GM21526 (cell line): ENCODE measurements at regions not wholly inside any gene's neighbourhood (a gene's known extent, or its start where the extent isn't known, plus 50 kb on each side); places are given as distances from the start of the nearest gene placed in this dataset.

Source experiments
- ATAC-seq: cut with Tn5 transposase; IDR thresholded peaks from one replicate; pipeline ENCODE4 v1.9.1; 2021; ENCODE audit warnings: moderate library complexity; ENCODE audit not compliant: unreplicated experiment, low FRiP score

DNA sequence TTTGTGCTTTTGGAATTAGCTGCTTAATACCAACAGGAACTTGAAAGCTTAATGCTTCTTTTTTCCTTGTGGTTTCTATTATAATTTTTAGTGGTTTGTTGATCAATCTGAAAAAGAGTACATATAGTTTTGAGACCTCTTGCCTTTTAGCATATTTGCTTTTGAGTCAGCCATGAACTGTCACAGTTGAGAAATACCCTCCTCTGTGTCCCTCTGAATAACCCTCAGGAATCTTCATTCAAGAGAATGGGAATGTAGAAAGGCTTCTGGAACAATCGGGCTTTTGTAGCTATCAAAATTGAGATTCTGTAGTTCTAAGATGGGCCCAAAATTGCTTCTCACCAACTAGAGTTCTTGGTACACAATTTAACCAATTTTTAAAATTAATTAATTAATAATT lies 451.1 kb upstream of the TRIB2 start:
- no peak for ATAC-seq

DNA sequence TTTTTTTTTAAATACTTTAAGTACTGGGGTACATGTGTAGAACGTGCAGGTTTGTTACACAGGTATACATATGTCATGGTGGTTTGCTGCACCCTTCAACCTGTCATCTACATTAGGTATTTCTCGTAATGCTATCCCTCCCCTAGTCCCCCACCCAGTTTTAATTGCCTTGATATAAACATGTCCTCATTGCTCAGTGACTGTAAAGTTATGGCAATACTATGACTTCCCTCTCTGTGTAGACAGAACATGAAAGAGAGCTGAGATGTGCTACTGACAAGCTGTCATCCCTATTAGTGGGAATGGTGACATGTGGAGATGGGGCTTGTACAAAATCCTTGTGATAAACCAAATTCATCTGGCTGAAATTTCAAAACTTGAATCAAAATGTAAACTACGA lies 449.7 kb upstream of the TRIB2 start:
- no peak for ATAC-seq

DNA sequence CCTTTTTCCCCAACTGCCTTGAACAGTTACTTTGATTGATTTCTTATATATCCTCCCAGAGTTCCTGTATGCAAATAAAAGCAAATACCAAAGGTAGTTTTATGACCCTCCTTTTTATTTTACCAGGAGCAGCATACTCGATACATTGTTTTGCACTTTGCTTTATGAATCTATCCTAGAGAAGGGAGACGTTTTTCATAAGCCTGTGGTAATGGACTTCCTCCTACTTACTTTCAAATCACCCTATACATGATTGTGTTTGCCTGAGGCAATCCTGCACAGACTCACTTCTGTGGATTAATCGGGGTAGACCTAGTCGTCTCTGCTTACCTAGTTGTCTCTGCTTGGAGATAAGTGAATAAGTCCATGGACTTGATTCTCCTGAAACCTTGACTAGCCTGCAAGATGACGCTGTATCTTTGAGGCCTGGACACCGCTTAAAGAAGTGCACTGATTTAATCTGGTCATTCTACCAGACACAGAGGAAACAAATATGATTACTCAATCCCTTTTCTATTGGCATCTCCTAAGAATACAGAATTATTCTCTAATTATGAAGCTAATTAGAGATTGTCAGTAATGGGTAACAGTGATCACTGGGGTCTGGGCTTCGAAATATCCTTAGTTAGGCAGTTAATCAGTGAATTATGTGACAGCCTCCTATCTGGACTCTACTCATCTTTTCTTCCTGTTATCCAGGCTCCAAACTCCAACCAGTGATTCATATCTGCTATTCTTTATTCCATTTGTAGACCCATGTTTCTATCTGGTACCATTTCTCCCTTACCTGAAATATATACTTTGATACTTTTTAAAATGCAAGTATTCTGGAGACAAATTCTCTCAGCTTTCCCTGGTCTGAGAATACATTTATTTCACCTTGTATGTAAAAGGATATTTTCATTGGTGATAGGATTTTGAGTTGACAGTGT lies 447.4 kb upstream of the TRIB2 start:
- no peak for ATAC-seq

DNA sequence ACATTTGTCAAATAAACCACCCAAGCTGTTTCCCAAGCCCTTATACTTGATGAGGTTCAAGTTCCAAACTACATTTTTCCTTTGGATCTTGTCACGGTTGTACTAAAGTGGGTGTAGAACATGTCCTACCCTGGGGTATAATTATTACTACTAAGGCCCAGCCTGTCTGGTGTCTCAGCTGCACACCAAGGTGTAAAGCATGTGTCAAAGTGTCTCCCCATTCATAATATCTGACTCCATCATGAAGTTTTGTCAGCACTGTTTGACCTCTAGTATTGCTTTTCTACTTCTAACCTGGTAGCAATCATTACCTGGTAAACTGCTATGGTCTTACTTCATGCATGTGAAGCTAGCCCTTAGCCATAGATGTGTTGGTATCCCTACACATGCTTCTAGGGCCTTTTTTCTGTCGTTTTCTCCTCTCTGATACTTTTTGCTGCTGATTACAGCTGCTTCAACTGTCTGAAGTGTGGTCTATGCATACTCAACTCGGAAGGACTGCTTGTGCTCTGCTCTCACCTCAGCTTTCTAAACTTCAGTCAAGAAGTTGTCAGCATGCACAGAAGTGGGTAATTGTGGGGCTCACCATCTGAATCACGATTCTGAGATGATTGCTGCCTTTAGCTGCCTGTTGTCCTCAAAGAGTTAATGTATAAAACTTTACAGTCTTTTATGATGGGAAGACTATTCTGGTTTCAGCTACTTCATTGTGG lies 445.7 kb upstream of the TRIB2 start:
- peak; percentile 69 for ATAC-seq

DNA sequence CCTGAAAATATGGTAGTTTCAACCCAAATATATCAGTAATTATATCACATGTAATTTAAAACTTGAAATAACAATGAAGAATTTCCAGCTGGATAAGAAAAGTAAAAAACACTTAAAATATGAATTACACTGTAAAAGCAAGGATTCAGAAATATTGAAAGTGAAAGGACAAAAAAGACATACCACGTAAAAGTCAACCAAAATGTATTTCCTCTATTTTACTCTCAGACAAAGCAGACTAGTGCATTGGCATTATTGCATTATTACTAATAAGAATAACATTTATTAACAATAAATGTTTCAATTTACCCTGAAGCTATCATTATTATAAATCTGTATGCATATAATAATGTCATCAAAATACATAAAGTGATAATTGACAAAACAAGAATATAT lies 445.1 kb upstream of the TRIB2 start:
- peak; percentile 51 for ATAC-seq

DNA sequence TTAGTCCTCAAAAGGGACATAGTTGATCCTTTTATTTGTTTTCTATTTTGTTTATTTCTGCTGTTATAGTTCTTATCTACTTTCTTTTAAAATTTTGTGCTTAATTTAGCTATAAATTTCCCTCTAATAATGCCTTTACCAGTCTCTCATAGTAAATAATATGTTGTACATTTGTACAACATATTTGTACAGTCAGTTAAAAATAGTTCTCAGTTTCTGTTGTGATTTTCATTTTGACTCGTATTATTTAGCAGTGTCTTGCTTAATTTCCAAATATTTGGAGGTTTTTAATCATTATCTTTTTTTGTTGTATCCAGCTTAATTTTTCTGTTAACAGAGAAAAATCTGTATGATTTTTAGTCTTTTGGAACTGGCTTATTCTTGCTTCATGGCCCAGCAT lies 443.6 kb upstream of the TRIB2 start:
- no peak for ATAC-seq

DNA sequence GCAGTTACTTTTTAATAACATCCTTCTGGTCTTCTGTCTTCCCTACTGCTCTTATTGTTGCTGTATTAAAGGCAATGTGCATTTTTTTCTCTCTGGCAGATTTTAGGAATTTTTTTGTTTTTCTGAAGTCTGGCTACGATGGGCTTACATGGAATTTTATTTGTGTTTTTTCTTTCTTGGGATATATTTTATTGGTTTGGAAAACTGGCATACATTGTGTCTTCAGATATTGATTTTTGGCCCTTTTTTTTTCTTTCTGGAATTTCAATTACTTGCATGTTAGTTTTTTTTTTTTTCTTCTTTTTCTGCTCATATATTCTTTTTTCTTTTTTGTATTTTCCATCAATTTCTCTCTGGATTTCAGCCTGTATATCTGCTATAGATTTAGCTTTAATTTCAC lies 442.1 kb upstream of the TRIB2 start:
- no peak for ATAC-seq

DNA sequence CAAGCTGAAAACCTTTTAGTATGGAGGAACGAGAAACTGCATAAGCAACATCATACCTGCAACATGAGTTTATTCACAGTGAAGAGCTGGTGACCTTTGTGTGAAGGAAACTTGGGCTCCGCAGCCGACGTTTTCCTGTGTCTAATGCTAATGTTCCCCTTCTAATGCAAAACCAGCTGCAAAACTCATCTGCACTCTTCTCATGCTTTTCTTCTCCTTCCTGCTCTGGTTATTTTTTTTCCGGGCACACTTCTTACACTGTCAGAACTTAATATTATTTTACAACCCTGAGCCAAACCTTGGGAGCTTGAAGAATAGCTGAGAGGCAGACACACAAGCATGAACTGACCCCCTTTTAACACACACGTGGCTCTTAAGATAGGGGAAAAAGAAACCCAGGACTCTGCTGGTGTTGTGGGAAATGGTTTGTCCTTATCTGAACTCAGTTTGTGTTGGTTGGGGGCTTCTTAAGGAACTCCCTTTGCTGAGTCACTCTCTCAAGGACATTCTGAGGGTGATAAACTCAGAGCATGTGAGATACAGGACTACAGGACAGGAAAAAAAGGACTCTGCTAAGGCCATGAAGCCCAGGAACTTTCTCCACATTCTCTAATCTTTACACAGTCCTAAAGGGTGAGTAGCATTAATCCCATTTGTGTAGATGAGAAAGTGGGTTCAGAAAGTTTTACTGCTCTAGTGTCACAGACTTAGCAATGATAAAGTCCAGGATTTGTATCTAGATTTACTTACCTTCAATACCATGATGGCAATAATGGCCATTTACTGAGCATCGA lies 439.3 kb upstream of the TRIB2 start:
- ATAC-seq = no peak

DNA sequence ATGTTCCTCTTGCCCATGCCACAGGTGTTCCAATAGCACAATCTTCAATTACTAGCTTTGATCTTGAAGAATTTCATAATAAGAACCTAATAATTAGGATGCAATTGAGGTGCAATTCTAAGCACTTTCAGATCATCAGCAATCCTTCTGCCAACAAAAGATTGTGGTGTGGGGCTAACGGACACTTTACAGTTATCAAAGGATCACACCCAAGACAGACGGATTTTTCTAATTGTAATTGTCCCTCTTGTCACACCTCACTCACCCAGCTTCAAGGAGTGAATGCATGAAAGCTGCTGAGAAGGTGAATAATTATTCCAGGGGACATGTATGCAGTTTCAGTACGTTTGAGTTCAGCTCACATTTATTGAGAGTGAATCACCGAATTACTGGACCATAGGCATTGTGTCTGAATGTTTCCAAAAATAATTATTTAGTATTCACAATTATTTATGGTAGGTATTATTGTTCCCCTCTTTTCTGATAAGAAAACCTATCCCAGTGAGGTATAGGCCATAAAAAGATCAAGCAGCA lies 438.5 kb upstream of the TRIB2 start:
- ATAC-seq = no peak

DNA sequence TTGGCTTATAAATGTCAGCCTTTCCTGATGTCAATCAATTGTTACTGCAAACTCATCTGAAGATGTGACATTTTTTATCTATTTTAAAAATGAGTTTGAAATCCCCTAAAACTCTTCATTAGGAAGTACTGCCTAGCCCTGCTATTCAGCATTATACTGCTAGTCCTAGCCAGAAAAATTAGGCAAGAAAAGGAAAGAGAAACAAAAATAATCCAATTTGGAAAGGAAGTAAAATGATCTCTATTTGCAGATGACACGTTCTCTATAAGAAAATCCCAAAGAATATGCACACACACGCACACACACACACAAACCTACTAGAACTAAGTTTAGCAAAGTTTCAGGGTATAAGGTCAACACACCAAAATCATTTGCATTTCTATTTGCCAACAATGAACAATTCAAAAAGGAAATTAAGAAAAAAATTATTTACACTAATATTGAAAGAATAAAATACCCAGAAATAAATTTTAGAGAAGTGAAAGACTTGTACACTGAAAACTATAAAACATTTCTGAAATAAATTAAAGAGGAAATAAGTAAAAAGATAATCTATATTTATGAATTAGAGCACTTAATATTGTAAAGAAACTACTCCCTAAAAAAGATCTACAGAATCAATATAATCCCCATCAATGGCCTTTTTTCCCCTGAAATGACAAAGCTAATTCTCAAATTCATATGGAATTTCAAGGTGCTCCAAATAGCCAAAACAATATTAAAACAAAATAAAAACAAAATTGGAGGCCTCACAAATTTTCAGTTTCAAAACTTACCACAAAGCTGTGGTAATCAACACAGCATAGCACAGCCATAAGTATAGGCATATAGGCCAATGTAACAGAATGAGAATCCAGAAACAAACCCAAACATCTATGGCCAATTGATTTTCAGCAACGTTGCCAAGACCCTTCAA lies 433.7 kb upstream of the TRIB2 start:
- ATAC-seq = peak; percentile 94

DNA sequence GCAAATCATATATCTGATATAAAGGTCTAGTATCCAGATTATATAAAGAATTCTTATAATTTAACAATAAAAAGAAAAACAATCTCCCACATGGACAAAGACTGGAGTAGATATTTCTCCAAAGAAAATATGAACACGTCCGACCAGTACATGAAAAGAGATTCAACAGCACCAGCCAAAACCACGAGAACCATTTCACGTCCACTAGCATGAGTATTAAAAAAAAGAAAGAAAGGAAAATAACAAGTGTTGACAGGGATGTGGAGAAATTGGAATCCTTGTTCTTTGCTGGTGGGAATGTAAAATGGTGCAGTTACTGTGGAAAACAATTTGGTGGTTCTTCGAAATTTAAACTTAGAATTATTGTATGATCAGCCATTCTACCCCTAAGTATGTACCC lies 432.7 kb upstream of the TRIB2 start:
- no peak for ATAC-seq

DNA sequence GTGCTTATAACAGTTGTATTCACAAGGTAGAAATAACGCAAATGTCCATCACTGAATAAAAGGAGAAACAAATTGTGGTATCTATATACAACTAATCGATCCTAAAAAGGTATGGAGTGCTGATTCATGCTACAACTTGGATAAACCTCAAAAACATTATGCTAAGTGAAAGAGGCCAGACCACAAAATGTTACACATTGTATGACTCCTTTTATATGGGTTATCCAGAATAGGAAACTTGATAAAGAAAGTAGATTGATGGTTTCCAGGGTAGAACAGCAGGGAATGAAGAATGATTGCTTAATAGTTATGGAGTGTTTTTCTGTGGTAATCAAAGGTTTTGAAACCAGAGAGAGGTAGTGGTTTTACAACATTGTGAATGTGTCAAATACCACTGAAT lies 432.2 kb upstream of the TRIB2 start:
- ATAC-seq = no peak

DNA sequence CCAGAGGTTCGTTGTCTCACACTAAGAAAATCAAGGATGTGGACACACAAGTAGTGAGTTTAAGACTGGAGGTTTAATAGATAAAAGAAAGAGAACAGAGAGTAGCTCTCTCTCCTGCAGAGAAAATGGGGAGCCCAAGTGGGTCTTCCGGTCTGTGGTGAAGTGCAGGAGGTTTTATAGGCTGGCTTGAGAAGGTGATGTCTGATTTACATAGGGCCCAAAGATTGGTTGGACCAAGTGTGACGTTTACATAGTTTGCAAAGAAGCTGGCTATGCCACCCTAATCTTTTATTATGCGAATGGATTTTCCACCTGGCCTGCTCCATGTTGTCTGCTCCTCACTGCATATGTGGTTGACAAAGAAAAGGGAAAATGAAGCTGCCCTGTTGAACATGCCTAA lies 430.4 kb upstream of the TRIB2 start:
- no peak for ATAC-seq

DNA sequence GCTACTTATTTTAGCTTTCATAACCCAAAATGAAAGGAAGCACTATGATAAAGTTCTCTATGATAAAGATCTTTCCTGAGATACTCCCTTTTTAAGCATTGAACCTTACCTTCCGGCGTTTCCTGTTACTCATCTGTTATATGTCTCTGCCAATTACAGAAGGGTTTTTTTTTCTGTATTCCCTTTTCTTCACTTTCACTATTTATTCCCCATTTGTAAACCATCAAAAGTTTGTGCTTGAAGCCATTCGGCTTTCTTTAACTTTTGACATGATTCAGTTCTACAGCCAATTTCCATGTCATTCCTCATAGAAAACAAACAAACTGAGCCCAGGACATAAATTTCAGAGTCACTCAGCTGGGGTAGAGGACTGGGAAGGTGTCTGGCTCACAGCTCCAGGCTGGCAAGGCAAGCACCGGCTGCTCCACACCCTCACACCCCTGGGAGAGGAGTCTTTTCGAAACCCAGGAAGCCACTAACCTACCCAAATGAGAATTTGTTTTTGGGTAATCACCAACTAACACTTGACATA lies 429.4 kb upstream of the TRIB2 start:
- ATAC-seq = no peak

DNA sequence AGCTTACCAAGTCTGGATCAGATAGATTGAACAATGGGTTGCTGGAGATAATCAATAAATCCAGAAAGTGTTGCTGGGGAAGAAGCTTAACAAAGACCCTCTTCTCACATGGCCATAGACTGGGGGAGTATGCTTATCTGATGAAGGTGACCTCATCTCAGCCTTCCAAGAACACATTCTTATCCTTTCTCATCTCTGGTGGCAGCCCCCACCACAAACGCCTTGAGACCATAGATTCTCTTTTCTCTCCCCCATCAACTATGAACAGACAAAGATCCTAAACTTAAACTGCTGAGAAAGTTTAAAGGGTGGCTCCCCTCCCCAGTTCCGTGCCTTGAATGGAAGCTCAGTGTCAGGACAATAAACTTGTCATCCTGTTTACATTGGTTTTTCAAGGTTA lies 428.7 kb upstream of the TRIB2 start:
- no peak for ATAC-seq

DNA sequence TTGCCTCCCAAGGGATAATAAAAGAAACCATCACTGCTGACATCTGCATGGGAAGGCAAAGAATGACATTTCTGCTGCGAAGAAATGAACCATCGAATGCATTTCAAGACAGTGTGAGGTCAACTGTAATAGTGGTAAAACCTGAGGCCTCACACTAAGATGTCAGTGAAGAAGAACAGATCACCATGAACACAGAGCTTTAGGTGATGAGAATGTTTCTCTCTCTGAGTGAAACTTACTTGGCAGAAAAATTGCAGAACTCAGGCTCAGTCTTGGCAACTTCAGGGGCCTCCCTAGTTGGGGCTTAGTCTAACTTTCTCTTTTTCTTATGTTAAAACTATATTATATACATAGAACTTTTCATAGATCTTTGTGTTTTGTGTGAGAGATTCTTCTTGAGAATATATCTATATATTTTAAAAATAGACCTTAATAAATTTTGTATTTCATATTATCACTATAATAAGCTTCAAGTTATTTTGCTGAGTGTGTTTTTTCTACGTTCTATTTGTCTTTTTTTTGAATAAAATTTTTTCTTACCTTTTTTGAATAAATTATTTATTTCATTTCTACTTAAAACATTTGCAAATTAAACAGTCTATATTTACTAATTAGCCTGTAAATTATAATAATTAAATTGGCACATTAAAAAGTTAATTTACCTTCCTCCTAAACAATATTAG lies 427.5 kb upstream of the TRIB2 start:
- no peak for ATAC-seq

DNA sequence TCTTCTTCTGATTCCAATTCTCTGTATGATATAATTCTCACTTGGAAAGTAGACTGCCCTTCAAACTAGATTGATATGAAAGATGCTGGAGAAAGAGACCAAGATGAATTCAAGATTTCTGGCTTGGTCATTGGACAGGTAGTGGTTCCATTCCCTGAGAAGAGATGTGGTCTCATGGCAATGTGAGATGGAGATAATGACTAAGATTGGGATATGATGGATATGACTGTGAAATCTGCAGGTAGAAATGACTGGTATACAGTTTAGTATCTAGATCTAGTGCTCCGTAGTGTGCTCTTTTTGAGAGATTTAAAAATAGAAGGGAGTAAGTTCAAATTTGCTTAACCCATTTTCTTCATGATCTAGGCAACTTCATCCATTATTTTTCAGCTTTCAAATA lies 425.4 kb upstream of the TRIB2 start:
- no peak for ATAC-seq

DNA sequence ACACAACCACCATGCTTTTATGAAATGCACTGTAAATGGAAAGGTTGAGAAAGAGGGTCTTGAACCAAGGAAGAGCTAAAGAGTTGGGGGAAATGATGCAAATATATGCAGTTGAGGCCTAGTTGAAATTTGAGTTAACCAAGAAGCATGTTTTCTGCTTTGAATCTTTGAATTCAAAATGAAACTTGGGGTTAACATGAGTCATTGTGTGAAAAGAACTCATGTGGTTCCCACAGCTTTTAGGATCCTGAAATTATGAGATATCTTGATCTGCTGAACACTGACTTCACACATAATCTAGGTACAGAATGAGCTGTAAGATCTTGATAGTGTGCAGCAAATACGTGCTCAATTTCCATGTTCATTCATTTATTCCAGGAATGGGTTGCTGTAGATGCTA lies 422.9 kb upstream of the TRIB2 start:
- peak; percentile 97 for ATAC-seq

DNA sequence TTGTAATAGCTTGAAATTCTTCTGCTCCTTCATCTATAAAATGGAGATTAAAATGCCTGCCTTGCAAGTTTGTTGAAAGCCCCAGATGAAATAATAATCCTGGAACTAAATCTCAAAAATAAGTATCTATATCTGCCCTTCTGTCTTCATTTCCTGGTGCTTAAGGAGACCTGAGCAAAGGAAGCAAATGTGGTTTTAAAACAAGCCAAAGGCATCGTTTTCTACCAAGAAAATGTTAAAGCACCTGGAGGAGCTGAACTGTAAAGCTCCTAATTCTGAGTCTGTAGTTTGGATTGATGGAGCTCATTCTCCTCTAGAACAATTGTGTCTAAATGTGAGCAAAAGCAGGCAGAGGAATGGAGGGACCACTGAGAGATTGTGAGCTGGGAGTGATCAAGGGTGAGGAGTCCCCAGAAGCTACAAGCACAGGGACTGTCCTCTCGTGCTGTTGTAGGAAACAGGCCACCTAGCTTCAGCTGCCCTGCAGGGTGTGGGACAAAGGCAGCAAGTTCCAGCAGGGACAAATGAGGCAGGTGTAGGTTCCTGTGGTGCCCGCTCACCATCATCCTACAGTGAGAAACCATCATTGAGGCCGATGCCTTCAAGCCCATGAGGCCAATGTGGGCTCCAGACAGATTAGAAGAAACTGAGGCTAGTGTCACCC lies 420.7 kb upstream of the TRIB2 start:
- ATAC-seq = no peak
